ENCODE measurements at regions not wholly inside any gene's neighbourhood (a gene's known extent, or its start where the extent isn't known, plus 50 kb on each side); places are given as distances from the start of the nearest gene placed in this dataset.

GRCh38 chr13:26811581-26811980, 51.0 kb upstream of the GPR12 start:
- TF ChIP-seq CTCF (IDR thresholded peaks at IDR 0.05; ENCODE audit: insufficient read depth, low read length, missing control alignments): no peak
- ChIA-PET CTCF (no interaction called here), POLR2A (no interaction called here)
- H3K4me3 ChIP-seq (ENCODE audit: low read depth, low read length): no peak overlapping the region
- DNase-seq (ENCODE audit: low read depth, low spot score): no peak
